Heart left ventricle (tissue), 13 donors: ENCODE measurements at regions not wholly inside any gene's neighbourhood (a gene's known extent, or its start where the extent isn't known, plus 50 kb on each side); places are given as distances from the start of the nearest gene placed in this dataset.

Source experiments
- POLR2A ChIP-seq, 2 donors: fragments of 450-650 bp; IDR thresholded peaks; one replicate each; pipeline ENCODE4 v1.6.1; 2017; ENCODE audit warnings: antibody characterized with exemption in 2 of 2, mild to moderate bottlenecking in 2 of 2, moderate library complexity in 2 of 2
- TF ChIP-seq, protein P1 (sequence below), 12 donors: fragments of 200-600 bp; sonication (generic) in 4 of 12; IDR thresholded peaks; one replicate each; pipeline versions ENCODE4 v1.5.0 to v1.8.0; 2018 to 2022; ENCODE audit warnings: antibody characterized with exemption in 12 of 12, mild to moderate bottlenecking in 5 of 12
- donor health status: ischemic (EF 13 %, LVEDD 7.1; RV severe dilation, severe dysfunction).
- donor health status: DM: no; HTN: yes; CAD: no.
- donor health status: DM: no; HTN: no; CAD: no.
- donor health status: ischemic (EF 25% LVEDD 6.9; RV normal size, moderate dysfunction).
- donor health status: ischemic (EF 25% LVEDD 5.7; RV mildly dilated, moderate dysfunction).
- donor health status: ischemic (EF 35%, LVEDD 5.7; RV mildly dilated, moderate dysfunction).
- donor health status: nonischemic (EF 11% LVEDD 7.7; RV severe dilation, severe dysfunction).
- donor health status: DM: yes; HTN: yes; CAD: no.
- donor health status: PGD.
- donor health status: ischemic (EF 29% LVEDD 5.4; RV normal size, mild dysfunction).
- donor health status: nonischemic (EF 23%, LVEDD 6.1; RV moderate dilation, normal function).

DNA sequence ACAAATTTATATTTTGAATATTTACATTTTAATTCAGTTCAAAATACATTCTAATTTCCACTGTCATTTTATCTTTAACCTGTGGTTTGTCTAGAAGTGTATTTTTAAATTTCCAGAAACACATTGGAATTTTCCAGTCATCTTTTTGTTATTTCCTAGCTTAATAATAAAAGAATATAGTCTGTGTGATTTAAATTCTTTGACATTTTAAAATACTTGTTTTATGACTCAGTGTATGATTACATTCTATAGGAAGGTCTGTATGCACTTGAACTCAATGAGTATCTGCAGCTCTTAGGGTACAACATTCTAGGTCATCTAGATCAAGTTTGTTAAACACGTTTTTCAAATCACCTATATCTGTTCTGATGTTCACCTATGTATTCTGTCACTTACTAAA lies 88.3 kb upstream of the MBOAT2 start:
- no peak for TF ChIP-seq POLR2A (IDR thresholded peaks at IDR 0.05)
- TF ChIP-seq, protein P1, sequence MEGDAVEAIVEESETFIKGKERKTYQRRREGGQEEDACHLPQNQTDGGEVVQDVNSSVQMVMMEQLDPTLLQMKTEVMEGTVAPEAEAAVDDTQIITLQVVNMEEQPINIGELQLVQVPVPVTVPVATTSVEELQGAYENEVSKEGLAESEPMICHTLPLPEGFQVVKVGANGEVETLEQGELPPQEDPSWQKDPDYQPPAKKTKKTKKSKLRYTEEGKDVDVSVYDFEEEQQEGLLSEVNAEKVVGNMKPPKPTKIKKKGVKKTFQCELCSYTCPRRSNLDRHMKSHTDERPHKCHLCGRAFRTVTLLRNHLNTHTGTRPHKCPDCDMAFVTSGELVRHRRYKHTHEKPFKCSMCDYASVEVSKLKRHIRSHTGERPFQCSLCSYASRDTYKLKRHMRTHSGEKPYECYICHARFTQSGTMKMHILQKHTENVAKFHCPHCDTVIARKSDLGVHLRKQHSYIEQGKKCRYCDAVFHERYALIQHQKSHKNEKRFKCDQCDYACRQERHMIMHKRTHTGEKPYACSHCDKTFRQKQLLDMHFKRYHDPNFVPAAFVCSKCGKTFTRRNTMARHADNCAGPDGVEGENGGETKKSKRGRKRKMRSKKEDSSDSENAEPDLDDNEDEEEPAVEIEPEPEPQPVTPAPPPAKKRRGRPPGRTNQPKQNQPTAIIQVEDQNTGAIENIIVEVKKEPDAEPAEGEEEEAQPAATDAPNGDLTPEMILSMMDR (IDR thresholded peaks at IDR 0.05), result no peak
